HG03571 (cell line): ENCODE measurements at regions not wholly inside any gene's neighbourhood (a gene's known extent, or its start where the extent isn't known, plus 50 kb on each side); places are given as distances from the start of the nearest gene placed in this dataset.

Experiments used
- ATAC-seq: cut with Tn5 transposase; IDR thresholded peaks from one replicate; pipeline ENCODE4 v1.9.1; 2021; ENCODE audit not compliant: unreplicated experiment

DNA sequence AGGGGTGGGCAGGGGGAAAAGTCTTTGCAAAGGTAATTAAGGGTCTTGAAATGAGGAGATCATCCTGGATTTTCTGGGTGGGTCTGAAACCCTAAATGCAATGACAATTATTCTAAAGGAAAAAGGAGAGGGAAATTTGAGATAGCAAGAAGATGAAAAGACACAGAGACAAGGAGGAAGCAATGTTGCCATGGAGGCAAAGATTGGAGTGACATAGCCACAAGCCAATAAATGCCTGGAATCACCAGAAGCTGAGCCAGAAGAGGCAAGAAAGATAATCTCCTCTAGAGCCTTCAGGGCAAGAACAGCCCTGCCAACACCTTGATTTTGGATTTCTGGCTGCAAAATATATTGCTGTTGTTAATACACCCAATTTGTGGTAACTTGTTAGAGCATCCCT, 1246.3 kb upstream of the PIK3C3 start:
- ATAC-seq: no peak

DNA sequence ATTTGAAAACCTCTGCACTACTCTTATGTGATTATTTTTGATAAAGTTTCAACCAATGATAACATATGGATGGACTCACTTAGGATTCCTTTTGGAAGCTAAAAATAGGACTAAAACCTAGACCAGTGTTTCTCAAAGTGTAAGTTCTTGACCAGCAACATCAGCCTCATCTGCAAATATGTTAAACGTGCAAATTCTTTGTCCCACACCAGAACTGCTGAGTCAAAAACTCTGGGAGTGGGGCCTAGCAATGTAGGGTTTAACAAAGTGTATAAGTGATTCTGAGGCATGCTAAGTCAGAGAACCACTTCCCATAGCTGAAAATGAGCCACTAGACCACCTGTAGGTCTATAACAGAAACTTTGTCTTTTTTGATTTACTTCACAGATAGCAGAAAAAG, 1247.2 kb upstream of the PIK3C3 start:
- no peak for ATAC-seq

DNA sequence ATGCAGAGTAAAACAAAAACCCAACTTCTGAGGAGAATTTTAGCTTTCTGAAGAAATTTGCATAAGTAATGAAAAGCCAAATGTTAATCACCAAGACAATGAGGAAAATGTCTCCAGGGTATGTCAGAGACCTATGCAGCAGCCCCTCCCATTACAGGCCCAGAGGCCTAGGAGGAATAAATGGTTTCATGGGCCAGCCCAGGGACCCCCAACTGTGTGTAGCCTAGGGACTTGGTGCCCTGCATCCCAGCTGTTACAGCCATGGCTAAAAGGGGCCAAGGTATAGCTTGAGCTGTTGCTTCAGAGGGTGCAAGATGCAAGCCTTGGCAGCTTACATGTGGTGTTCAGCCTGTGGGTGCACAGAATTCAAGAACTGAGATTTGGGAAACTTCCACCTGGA, 1256.9 kb upstream of the PIK3C3 start:
- ATAC-seq: no peak

DNA sequence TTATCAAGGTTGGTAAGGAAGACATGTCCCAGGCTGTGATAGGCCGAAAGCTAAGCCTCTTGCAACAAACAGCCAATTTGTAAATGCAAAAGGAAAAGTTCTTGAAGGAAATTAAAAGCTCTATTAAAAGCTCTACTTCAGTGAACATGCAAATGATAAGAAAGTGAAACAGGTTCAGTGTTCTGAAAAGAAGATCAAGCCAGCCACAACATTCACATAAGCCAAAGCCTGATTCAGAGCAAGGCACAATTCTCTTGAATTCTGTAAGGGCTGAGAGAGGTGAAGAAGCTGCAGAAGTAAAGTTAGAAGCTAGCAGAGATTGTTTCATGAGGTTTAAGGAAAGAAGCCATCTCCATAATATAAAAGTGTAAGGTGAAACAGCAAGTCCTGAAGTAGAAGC, 1259.5 kb upstream of the PIK3C3 start:
- ATAC-seq: no peak

DNA sequence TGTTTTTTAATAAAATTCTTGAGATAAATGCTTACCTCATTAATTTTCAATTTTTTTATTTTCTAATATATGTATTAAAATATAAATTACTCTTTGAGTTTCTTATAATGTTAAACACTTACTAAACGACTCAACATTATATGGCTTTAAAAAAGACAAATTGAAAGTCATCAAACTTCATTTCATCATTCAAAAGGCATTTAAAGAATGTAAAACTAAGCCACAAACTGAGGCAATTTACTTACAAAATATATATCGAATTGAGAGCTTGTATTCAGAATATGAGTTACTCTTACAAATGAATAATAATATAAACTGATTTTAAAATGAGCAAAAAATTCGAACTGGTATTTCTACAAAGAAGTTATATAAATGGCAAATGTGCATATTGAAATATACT, 1262.2 kb upstream of the PIK3C3 start:
- ATAC-seq: no peak

DNA sequence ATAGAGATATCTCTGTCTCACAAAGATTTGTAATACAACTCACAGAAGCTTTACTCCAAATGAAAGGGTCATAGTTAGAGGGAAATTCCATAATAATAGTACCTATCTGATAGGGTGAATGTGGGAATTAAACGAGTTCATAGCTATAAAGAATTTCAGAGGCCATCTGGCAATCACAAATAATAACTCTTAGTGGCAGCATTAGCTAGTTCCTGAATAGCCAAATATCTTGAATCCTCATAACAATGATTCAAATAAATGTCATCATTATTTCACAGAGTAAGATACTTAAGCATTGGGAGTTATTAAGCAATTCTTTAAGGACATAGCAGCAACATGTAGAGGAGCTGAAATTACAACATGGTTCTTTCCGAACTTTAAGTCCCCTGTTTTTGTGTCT, 1265.0 kb upstream of the PIK3C3 start:
- no peak for ATAC-seq

DNA sequence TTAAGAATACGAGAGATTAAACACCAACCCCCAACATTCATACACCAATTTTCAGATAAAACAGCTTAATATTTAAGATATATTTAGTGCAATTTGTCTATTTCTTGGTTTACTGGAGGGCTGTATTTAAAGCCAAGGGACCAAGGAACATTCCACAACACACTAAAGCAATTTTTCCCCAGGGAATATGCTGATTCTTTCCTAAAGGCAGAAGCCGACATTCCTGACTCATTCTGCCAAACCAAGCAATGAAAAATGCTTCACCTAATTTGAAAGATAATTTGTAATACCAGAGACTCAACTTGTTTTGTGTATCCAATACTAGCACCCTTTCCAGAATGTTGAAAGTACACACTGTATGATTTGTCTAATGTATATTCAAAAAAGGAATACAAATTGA, 1267.6 kb upstream of the PIK3C3 start:
- no peak for ATAC-seq

DNA sequence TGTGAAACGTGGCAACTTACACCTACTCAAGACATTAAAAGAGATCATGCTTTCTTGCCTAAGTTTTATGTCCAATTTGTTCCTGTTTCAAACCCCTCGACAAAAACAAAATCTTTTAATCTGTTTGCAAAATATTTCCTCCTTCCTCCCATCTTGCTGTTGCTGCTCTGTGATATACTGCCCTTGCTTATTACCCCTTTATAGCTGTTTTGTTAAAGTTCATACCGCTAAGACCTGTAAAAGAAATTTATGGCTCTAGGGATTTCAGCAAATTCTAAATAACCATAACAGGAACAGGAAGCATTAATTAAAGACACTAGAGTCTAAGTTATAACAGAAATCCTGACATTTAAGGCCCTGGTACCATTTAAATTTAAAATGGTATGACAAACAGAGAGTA, 1268.2 kb upstream of the PIK3C3 start:
- no peak for ATAC-seq

DNA sequence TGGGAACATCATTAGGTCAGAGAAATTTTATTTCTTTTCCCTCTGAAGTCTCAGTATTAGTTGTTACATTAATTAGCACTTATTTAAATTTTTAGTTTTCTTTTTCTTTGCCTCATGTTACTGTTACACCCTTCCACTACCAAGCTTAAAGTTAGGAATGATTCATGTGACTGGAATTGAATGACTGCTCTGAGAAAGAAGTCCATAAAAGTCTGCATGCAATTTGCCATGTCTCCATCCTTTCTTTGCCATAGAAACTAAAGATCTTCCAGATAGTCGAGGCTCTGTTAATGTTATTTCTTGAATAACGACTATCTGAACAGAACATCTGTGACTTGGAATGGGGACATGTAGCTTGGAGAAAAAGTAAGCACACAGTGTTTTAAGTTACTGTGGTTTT, 1269.8 kb upstream of the PIK3C3 start:
- ATAC-seq: no peak

DNA sequence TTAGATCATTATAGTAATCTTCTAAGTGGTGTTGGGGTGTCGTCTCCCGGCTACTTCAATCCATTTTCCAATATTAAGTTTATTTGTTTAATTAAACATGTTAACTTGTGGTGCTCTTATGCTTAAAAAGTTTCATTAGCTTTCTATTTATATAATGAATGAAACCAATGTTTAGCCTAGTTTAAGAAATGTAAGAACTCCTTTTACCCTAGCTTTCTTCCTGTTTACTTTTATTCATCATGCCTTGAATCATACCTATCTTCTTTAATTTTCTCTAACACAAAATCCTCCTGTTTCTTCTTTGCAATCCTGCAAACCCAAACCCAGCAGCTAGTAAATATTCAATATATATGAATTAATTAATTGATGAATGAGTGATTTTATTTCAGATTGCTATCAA, 1276.7 kb upstream of the PIK3C3 start:
- no peak for ATAC-seq

DNA sequence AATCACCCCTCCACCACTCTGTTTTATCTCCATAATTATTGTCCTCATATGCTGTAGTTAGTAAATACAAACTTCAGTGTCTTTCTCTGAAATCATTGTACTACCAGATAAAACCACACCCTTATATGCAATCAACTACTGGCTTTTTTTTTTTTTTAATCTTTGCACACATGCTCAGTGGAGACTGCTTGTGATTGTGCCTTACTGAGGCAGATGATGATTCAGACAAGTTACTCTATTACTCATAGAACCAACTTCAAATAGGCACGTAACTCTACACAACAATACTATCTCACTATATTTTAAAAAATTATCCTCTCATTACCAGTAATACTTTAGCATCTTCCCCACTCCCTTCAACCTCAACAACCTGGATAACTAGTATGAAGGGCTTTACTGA, 1278.4 kb upstream of the PIK3C3 start:
- no peak for ATAC-seq

DNA sequence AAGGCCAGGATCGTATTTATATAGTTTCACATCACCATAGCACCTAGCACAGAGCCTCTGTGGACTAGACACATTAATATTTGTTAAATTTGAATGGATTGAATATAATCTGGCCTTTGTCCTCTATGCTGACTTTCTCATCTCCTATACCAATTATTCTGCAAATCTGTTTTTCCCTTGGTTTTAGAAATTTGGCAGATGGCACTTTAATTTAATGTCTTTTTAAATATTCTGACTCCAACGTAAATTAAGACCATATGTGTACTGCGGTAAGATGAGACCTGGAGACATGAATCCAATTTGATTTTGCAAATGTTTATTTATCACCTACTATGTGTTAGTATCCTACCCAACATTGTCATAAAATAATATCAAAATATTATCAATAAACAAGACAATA, 1281.9 kb upstream of the PIK3C3 start:
- no peak for ATAC-seq

DNA sequence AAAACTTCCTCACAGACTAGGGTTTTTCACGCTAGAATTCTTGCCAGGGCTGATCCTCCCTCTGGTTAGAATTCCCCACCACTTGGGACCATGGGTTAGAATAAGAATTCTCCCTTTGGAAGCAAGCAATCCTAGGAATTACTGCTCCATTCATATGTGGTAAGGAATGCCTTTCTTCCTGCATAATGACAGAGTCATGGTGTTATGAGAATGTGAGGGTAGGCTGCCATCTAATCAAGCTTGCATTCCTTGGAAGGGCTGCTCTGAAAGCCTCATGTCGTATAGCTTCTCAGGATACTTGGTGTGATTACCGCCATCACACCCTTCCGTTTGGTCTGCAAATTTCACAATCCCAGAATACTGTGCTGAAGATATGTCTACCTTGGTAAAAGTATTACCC, 1282.4 kb upstream of the PIK3C3 start:
- ATAC-seq: no peak

DNA sequence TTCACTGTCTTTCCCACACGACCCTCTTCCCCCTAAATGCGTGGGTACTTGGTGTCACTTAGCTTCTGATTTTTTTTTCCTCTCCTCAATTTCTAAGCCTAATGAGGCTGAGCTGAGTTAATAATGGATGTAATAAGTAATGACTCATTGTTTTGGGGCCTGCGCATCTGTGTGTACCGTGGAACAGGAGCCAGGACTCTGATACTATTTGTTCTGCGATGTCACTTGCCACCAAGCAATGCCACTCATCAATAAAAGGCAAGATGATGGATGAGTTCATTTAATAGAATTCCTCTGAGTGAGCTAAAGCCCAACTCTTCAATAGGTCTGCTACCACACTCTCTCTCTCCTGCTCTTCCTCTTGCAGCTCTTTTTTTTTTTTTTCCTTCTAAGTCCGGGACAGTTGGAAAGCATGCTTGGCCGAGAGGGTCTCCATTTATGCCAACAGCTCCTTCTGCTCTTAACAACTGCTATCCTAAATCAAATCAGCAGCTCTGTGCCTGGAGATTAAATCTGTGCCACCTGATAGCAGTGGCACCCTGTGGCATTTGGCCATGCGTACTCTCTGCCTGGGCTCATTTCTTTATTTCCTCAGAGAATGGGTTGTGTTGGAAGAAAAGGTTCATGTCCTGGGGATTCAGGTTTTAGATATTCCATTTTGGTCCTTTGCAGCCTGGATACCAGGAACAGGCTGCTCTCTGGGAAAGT, 1284.2 kb upstream of the PIK3C3 start:
- no peak for ATAC-seq

DNA sequence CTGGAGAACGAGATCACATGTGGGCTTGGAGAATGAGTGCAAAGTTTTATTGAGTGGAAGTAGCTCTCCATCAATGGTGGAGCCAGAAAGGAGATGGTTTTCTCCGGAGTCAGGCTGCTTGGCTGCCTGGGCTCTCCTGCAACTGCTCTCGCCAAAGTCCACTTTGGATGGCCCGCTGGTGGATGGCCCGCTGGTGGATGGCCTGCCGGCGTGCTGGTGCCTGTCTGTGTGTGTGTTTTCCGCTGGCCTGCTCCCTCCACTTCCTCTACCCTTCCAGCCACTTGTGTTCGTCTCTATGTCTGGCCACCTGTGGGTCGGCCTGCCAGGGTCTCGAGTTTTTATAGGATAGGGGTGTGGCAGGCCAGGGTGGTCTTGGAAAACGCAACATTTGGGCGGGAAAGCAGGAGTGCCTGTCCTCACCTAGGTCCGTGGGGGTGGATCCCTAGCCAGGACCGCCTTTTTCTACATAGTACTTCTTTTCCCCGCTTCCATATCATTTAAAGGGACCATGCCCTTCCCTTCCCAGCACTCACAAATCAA, 1292.1 kb upstream of the PIK3C3 start:
- no peak for ATAC-seq

DNA sequence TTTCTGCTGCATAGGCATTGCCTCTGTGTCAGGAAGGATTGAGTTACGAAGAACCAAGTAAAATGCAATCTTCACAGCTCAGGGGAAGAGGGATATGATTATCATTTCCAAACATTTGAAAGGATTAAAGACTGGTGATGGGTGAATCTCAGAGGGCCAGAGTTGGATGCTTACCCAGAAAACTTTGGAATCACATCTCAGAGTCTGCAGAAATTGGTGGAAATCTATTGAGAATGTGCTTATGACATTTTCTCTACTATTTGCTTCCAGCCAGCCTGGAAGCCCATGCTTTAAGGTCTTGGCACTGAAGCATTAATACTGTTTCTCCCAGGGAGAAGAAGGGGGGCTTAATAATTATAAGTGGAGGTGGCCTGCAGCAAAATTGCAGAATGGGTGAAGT, 1301.4 kb upstream of the PIK3C3 start:
- no peak for ATAC-seq

DNA sequence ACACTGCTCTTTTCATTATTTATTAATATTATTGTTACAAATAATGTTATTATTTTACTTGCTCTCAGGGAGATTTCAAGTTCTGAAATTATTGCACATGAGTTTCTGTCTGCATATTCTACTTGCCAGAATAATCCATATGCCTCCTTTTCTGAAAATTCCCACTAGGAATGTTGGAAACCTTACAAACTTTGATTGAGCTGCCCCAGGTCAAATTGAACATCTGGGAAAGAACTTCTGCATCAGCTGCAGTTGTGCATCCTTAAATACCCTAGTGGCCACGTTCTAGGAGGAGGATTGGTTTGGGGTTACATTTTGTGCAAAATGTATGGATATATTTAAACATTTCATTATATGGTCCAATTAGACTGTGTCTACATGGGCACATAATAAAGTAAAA, 1302.7 kb upstream of the PIK3C3 start:
- no peak for ATAC-seq

DNA sequence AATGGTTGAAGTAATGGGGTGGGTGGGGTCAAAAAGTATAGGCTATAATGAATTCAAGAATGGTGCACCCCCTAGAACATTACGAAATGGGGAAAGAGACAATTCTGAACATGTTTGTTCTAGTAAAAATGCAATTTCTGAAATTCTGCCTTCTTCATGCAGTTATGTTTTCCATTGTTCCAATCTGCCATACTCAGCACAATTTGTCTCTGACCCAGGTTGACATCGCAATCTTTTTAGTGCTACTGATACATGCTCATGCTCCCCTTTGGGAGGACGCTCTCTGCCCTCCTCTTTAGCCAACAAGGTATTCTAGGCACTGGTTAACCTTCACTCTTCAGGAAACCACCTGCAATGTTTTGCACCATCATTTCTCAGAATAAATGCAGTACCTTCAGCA, 1303.9 kb upstream of the PIK3C3 start:
- no peak for ATAC-seq

DNA sequence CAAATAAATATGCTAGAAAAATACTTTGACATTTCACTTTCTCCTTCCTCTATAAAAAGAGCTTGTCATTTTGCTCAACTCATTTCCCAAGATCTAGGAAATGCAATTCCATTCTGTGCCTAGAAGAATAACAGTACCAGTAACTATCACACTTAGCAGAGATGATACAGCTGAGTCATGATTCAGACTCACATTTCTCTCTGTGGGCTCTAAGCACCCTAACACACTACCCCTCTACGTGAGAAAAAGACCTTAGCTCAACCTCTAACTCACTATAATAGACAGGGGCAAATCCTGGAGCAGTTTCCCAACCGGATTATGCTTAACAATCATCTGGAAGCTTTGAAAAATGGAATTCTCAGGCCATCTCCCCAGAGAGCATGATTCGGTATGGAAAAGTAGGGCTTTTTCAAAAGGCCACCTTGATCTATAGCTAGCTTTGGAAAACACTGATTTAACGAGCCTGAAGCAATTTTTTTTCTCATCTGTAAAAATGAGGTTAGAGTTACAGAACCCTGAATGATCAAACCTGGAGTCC, 1312.3 kb upstream of the PIK3C3 start:
- no peak for ATAC-seq

DNA sequence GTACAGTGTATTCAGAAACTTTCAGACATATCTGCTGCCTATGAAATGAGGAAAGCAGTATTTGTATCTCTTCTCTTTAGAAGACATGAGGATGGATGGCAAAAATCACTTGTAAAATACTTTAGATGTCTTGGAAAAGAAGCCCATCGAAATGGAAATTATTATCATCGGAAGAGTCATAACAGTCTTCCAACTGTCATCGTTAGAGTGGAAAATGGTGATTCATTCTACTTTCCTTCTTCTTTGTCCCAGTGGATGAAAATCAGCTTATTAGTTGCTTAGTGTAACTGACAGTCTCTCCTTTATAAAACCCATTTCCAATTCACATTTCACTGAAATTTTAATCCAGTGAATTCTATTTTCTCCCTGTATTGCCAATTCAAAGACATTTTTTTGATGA, 1323.7 kb upstream of the PIK3C3 start:
- no peak for ATAC-seq

DNA sequence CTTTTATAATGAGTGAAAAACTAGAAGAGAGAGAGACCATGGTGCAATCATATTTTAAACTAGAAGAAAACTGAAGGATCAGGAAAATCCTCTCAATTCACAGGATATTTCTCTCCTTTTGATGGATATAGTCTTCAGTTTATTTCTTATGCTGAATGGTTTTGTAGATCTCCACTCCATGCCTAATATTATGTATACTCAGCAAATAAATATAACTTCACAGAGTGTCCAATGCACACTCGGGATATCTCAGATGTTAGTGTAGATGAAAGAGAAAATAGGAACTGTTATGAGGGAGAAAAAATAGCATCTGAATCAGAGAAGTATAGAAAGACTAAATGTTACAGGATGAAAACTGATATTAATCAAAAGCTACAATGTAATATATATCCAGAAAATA, 1324.5 kb upstream of the PIK3C3 start:
- ATAC-seq: no peak

DNA sequence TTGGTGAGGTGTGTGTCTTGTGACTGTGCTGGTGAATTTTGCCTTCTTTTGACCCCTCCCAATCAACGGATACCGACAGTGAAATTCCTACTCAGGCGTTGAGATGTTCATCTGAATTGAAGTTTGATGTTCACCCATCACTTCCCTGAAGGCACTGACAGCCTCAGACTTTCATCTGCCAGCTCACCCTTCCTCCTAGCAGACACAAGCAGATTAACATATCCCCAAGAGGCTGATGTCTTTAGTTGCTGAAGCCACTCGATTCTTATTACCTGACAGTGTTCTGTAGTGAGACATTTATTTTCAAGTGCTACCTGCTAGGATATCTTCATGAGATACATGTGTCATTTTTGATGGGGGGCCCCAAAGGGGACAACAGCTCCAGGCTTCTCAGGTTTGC, 1330.1 kb upstream of the PIK3C3 start:
- ATAC-seq: no peak

DNA sequence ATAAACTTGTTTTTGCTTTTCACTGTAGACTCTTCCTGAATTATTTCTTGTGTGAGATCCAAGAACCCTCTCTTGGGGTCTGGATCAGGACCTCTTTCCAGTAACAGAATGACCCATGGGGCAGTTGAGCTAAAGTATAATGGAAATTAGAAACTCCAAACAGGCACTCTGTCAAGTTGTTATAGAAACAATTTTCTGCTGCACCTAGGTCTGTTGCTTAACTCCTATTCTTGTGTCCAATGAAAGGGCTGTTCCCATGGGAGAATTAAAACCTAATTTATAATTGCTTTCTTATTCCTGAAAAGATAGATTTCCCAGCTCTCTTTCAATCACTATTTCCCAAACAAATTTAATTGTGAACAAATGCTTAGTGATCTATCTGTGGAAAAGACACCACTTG, 1341.3 kb upstream of the PIK3C3 start:
- ATAC-seq: no peak
